Keratinocyte (primary cell): ENCODE measurements at regions not wholly inside any gene's neighbourhood (a gene's known extent, or its start where the extent isn't known, plus 50 kb on each side); places are given as distances from the start of the nearest gene placed in this dataset.
"Not testable (repeated sequence)": the region's sequence is repeated elsewhere in the genome, so short reads cannot be mapped to it uniquely, and the experiment has no call there.

ENCODE experiments used
- DNase-seq: peaks from one replicate; pipeline ENCODE4 v3.0.0-alpha.2; 2011; ENCODE audit warnings: low read depth, missing footprints, low spot score
- FAIRE-seq: peaks from 2 replicates; lab custom pipeline; 2011; peaks lifted over from hg19 to GRCh38; lab: Jason Lieb, UNC
- H2AFZ ChIP-seq: 2 replicates; pipeline ENCODE4 v1.6.0; 2012; ENCODE audit warnings: low read length, control low read depth, inconsistent platforms; ENCODE audit not compliant: control insufficient read depth
- H3K27ac ChIP-seq: 2 replicates; pipeline ENCODE4 v1.5.1; 2011; ENCODE audit warnings: low read length; ENCODE audit not compliant: control insufficient read depth, insufficient read depth
- H3K27me3 ChIP-seq: 3 replicates; pipeline ENCODE4 v1.6.0; 2011; ENCODE audit warnings: low read length; ENCODE audit not compliant: control insufficient read depth, insufficient read depth; ENCODE audit errors: extremely low read depth
- H3K36me3 ChIP-seq, 2 experiments: 2 replicates in 1 of 2; 3 replicates in 1 of 2; pipeline ENCODE4 v1.5.1; 2011; ENCODE audit warnings: low read length in 2 of 2, mild to moderate bottlenecking in 1 of 2; ENCODE audit not compliant: control insufficient read depth in 2 of 2, insufficient read depth in 2 of 2; ENCODE audit errors: extremely low read depth in 1 of 2
- H3K4me1 ChIP-seq: 3 replicates; pipeline ENCODE4 v1.5.1; 2011; ENCODE audit warnings: low read length; ENCODE audit not compliant: control insufficient read depth, insufficient read depth; ENCODE audit errors: extremely low read depth
- H3K4me2 ChIP-seq: 3 replicates; pipeline ENCODE4 v1.6.0; 2011; ENCODE audit warnings: low read depth, low read length; ENCODE audit not compliant: control insufficient read depth, insufficient read depth; ENCODE audit errors: extremely low read depth
- H3K4me3 ChIP-seq, 3 experiments: fragments of 200-600 bp in 1 of 3; sonication (generic) in 1 of 3; 2 replicates in 2 of 3; 3 replicates in 1 of 3; pipeline ENCODE4 v1.5.1; 2011 to 2016; ENCODE audit warnings: low read length in 3 of 3, mild to moderate bottlenecking in 3 of 3, control low read depth in 2 of 3, inconsistent platforms in 1 of 3, low read depth in 1 of 3, mixed read lengths in 1 of 3, mixed run types in 1 of 3, moderate library complexity in 1 of 3; ENCODE audit not compliant: control insufficient read depth in 2 of 3, insufficient read depth in 2 of 3; ENCODE audit errors: extremely low read depth in 1 of 3
- H3K79me2 ChIP-seq: 2 replicates; pipeline ENCODE4 v1.6.0; 2012; ENCODE audit warnings: low read length; ENCODE audit not compliant: control insufficient read depth, insufficient read depth
- H3K9ac ChIP-seq: 3 replicates; pipeline ENCODE4 v1.6.0; 2011; ENCODE audit warnings: low read length; ENCODE audit not compliant: control insufficient read depth, insufficient read depth; ENCODE audit errors: extremely low read depth
- H3K9me1 ChIP-seq: 3 replicates; pipeline ENCODE4 v1.6.0; 2011; ENCODE audit warnings: low read length; ENCODE audit not compliant: control insufficient read depth, insufficient read depth; ENCODE audit errors: extremely low read depth
- H3K9me3 ChIP-seq: 2 replicates; pipeline ENCODE4 v1.5.1; 2012; ENCODE audit warnings: low read depth, low read length; ENCODE audit not compliant: control insufficient read depth
- H4K20me1 ChIP-seq: 3 replicates; pipeline ENCODE4 v1.6.0; 2011; ENCODE audit warnings: low read length; ENCODE audit not compliant: control insufficient read depth, insufficient read depth; ENCODE audit errors: extremely low read depth
- EZH2 ChIP-seq: IDR thresholded peaks from one replicate; pipeline ENCODE4 v1.6.1; 2012; ENCODE audit warnings: inconsistent platforms, mild to moderate bottlenecking, low read length, moderate library complexity
- dilution Hi-C: fragments of 300-500 bp; cut with MboI; formaldehyde crosslinking; loops from one replicate; pipeline ENCODE4 v1.7.0; 2020; ENCODE audit warnings: low sequenced_read_pairs; ENCODE audit not compliant: extremely low pct_ligation_motif_present
- TF ChIP-seq, protein P1 (sequence below), 3 experiments: IDR thresholded peaks in 1 of 3; conservative IDR thresholded peaks in 1 of 3; optimal IDR thresholded peaks in 1 of 3; 2 replicates in 2 of 3; 3 replicates in 1 of 3; pipeline versions ENCODE3 to v1.5.1; 2011; ENCODE audit warnings: low read length in 3 of 3, mild to moderate bottlenecking in 3 of 3, moderate library complexity in 2 of 3, control low read depth in 1 of 3, inconsistent platforms in 1 of 3; ENCODE audit not compliant: insufficient read depth in 2 of 3; ENCODE audit errors: extremely low read depth in 1 of 3

GRCh38 chr5:27451377-27451776, 413.0 kb upstream of the CDH9 start:
- H3K79me2 ChIP-seq: no peaks in the 10 kb centered on the region
- no peaks in the 10 kb centered on the region for H3K9me3 ChIP-seq
- no peaks in the 10 kb centered on the region for H3K4me1 ChIP-seq
- no peaks in the 10 kb centered on the region for H4K20me1 ChIP-seq
- H3K9ac ChIP-seq: no peak overlapping the region
- H3K4me2 ChIP-seq: no peak overlapping the region
- FAIRE-seq (no peak), DNase-seq (no peak)
- H3K9me1 ChIP-seq: no peaks in the 10 kb centered on the region
- no peak for TF ChIP-seq EZH2
- TF ChIP-seq, protein P1, sequence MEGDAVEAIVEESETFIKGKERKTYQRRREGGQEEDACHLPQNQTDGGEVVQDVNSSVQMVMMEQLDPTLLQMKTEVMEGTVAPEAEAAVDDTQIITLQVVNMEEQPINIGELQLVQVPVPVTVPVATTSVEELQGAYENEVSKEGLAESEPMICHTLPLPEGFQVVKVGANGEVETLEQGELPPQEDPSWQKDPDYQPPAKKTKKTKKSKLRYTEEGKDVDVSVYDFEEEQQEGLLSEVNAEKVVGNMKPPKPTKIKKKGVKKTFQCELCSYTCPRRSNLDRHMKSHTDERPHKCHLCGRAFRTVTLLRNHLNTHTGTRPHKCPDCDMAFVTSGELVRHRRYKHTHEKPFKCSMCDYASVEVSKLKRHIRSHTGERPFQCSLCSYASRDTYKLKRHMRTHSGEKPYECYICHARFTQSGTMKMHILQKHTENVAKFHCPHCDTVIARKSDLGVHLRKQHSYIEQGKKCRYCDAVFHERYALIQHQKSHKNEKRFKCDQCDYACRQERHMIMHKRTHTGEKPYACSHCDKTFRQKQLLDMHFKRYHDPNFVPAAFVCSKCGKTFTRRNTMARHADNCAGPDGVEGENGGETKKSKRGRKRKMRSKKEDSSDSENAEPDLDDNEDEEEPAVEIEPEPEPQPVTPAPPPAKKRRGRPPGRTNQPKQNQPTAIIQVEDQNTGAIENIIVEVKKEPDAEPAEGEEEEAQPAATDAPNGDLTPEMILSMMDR (optimal IDR thresholded peaks at IDR 0.05 in 1 of 3, IDR thresholded peaks at IDR 0.05 in 1 of 3, conservative IDR thresholded peaks at IDR 0.05 in 1 of 3; ENCODE audit: extremely low read depth in 1 of 3, insufficient read depth in 2 of 3, low read length in 3 of 3): no peak
- no peaks in the 10 kb centered on the region for H3K36me3 ChIP-seq
- no peak overlapping the region for H2AFZ ChIP-seq
- H3K4me3 ChIP-seq: no peak overlapping the region
- H3K27me3 ChIP-seq: no peaks in the 10 kb centered on the region
- dilution Hi-C loops: no loop called here
- H3K27ac ChIP-seq: no peak overlapping the region

DNA sequence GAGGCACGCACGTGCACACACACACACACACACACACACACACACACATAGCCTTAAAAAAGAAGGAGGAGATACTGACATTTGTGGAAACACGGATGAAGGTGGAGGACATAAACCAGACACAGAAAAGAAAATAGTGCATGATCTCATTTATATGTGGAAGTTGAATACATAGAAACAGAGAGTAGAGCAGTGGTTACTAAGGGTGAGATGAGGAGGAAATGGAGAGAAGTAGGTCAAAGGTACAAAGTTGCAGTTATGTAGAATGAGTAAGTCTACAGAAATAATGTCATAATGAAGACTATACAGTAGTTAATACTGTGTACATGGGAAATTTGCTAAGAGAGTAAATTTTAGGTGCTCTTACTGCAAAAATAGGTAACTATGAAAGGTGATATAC, 412.2 kb upstream of the CDH9 start:
- no peaks in the 10 kb centered on the region for H3K9me3 ChIP-seq
- no peaks in the 10 kb centered on the region for H3K27me3 ChIP-seq
- H3K9me1 ChIP-seq: no peaks in the 10 kb centered on the region
- dilution Hi-C loops: no loop called here
- H3K79me2 ChIP-seq: no peaks in the 10 kb centered on the region
- H3K4me3 ChIP-seq: no peak overlapping the region
- H2AFZ ChIP-seq: no peak overlapping the region
- FAIRE-seq (no peak), DNase-seq (no peak)
- H3K9ac ChIP-seq: no peak overlapping the region
- no peaks in the 10 kb centered on the region for H3K36me3 ChIP-seq
- H3K27ac ChIP-seq: no peak overlapping the region
- H3K4me2 ChIP-seq: no peak overlapping the region
- H3K4me1 ChIP-seq: no peaks in the 10 kb centered on the region
- H4K20me1 ChIP-seq: no peaks in the 10 kb centered on the region
- TF ChIP-seq, protein P1 (optimal IDR thresholded peaks at IDR 0.05 in 1 of 3, IDR thresholded peaks at IDR 0.05 in 1 of 3, conservative IDR thresholded peaks at IDR 0.05 in 1 of 3; ENCODE audit: extremely low read depth in 1 of 3, insufficient read depth in 2 of 3, low read length in 3 of 3): no peak
- TF ChIP-seq EZH2: no peak

DNA sequence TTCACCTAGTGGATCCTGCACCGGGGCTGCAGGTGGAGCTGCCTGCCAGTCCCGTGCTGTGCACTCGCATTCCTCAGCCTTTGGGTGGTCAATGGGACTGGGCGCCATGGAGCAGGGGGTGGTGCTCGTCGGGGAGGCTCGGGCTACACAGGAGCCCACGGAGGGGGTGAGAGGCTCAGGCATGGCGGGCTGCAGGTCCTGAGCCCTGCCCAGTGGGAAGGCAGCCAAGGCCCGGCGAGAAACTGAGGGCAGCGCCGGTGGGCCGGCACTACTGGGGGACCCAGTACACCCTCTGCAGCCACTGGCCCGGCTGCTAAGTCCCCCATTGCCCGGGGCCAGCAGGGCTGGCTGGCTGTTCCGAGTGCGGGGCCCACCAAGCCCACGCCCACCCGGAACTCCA, 401.0 kb upstream of the CDH9 start:
- dilution Hi-C loops, H3K9ac ChIP-seq, H3K4me2 ChIP-seq, H3K9me1 ChIP-seq, H2AFZ ChIP-seq, H3K79me2 ChIP-seq, DNase-seq, H4K20me1 ChIP-seq, H3K4me3 ChIP-seq, H3K9me3 ChIP-seq, FAIRE-seq, H3K27ac ChIP-seq, H3K4me1 ChIP-seq, H3K36me3 ChIP-seq, H3K27me3 ChIP-seq: not testable (repeated sequence)
